Spleen (tissue), 11 donors: ENCODE measurements at regions not wholly inside any gene's neighbourhood (a gene's known extent, or its start where the extent isn't known, plus 50 kb on each side); places are given as distances from the start of the nearest gene placed in this dataset.

Source experiments
- DNase-seq: peaks from one replicate; pipeline ENCODE4 v3.0.0-alpha.2; 2020
- H3K27ac ChIP-seq, 8 donors: fragments of 200-600 bp; sonication (generic) in 7 of 8; 1 replicate in 4 of 8; 2 replicates in 4 of 8; pipeline versions ENCODE4 v1.5.0 to v1.8.0; 2016 to 2021; ENCODE audit warnings: inconsistent platforms in 4 of 8, mild to moderate bottlenecking in 4 of 8, moderate library complexity in 1 of 8
- H3K27me3 ChIP-seq, 7 donors: fragments of 200-600 bp; sonication (generic) in 6 of 7; replicated peaks in 1 of 7; 1 replicate in 4 of 7; 2 replicates in 3 of 7; pipeline versions ENCODE4 v1.5.0 to v1.8.0; 2016 to 2021; ENCODE audit warnings: inconsistent platforms in 3 of 7, mild to moderate bottlenecking in 1 of 7
- H3K36me3 ChIP-seq, 6 donors: fragments of 200-600 bp; sonication (generic) in 5 of 6; 1 replicate in 4 of 6; 2 replicates in 2 of 6; pipeline versions ENCODE4 v1.5.0 to v1.8.0; 2016 to 2021; ENCODE audit warnings: inconsistent platforms in 2 of 6
- H3K4me1 ChIP-seq, 6 donors: fragments of 200-600 bp; sonication (generic) in 5 of 6; 1 replicate in 3 of 6; 2 replicates in 3 of 6; pipeline versions ENCODE4 v1.5.0 to v1.8.0; 2016 to 2021; ENCODE audit warnings: inconsistent platforms in 3 of 6
- H3K4me3 ChIP-seq, 8 donors: fragments of 200-600 bp; sonication (generic) in 7 of 8; 1 replicate in 4 of 8; 2 replicates in 4 of 8; pipeline versions ENCODE4 v1.5.0 to v1.8.0; 2016 to 2021; ENCODE audit warnings: inconsistent platforms in 4 of 8, mild to moderate bottlenecking in 4 of 8, moderate library complexity in 2 of 8
- H3K9me3 ChIP-seq, 8 donors: fragments of 200-600 bp; sonication (generic) in 7 of 8; 1 replicate in 4 of 8; 2 replicates in 4 of 8; pipeline versions ENCODE4 v1.5.0 to v1.8.0; 2016 to 2021; ENCODE audit warnings: inconsistent platforms in 4 of 8
- CTCF ChIP-seq, 11 experiments: fragments of 200-600 bp in 7 of 11; fragments of 450-650 bp in 4 of 11; sonication (generic) in 4 of 11; IDR thresholded peaks in 8 of 11; conservative IDR thresholded peaks in 3 of 11; 1 replicate in 7 of 11; 2 replicates in 4 of 11; pipeline versions ENCODE4 v1.4.0 to v1.8.0; 2016 to 2021; ENCODE audit warnings: antibody characterized with exemption in 11 of 11, inconsistent platforms in 4 of 11, mild to moderate bottlenecking in 1 of 11
- POLR2A ChIP-seq, 3 donors: fragments of 450-650 bp; IDR thresholded peaks; one replicate each; pipeline ENCODE4 v1.5.1; 2017; ENCODE audit warnings: antibody characterized with exemption in 3 of 3, mild to moderate bottlenecking in 1 of 3
- POLR2AphosphoS5 ChIP-seq, 3 donors: sonication (generic); formaldehyde crosslinking; IDR thresholded peaks; one replicate each; pipeline ENCODE4 v1.5.1; 2017; ENCODE audit warnings: antibody characterized with exemption in 3 of 3
- WGBS, 5 donors: extraction: QIAGEN DNeasy Blood & Tissue Kit in 3 of 5; methylation state at CpG; one replicate each; pipeline versions ENCODE4 v1.1.5 to v1.1.7; 2013 to 2018; 5-methylcytosine and 5-hydroxymethylcytosine counted together
- intact Hi-C: fragments of 100-400 bp; cut with DNase I; formaldehyde crosslinking; loops from one replicate; pipeline ENCODE4 v1.15.0; 2023; ENCODE audit warnings: low total_unique reads
- donor health status: healthy with polysubstance abuse.
- donor health status: DM: no; HTN: no; CAD: no; lungs with moderate emphysema.
- donor health status: DM: no; HTN: no; CAD: no.
- donor health status: Bipolar disorder and iron deficiency.
- donor health status: healthy.
- donor health status: DM: no; HTN: no; CAD: no.
- donor health status: DM: yes; HTN: yes; CAD: no.

GRCh38 chr2:129754421-129754820 is 225.0 kb upstream of the RAB6C start:
- Histone ChIP-seq H3K9me3 (peaks cover 0 to 7% (median 0%) of the 10 kb centered on the region in 8 donors), H3K36me3 (no peaks in the 10 kb centered on the region), H3K27me3 (peaks cover 0 to 4% (median 0%) of the 10 kb centered on the region in 7 donors), H3K27ac (no peak overlapping the region), H3K4me3 (no peak overlapping the region), H3K4me1 (peaks cover 0 to 12% (median 0%) of the 10 kb centered on the region in 6 donors)
- intact Hi-C loops = no loop called here
- DNase-seq = peak; percentile 54
- 84 to 97% (median 94%) methylated on average over 14 of the region's 14 CpGs for WGBS, 5 donors
- no peak for TF ChIP-seq CTCF (IDR thresholded peaks at IDR 0.05 in 8 of 11, conservative IDR thresholded peaks at IDR 0.05 in 3 of 11)
- no peak for TF ChIP-seq POLR2AphosphoS5 (IDR thresholded peaks at IDR 0.05)
- no peak for TF ChIP-seq POLR2A (IDR thresholded peaks at IDR 0.05)

GRCh38 chr2:129754831-129755230 is 224.6 kb upstream of the RAB6C start:
- Histone ChIP-seq H3K4me1 (peaks cover 0 to 12% (median 0%) of the 10 kb centered on the region in 6 donors), H3K4me3 (no peak overlapping the region), H3K27ac (no peak overlapping the region), H3K36me3 (no peaks in the 10 kb centered on the region), H3K9me3 (peaks cover 0 to 7% (median 0%) of the 10 kb centered on the region in 8 donors), H3K27me3 (peaks cover 0 to 4% (median 0%) of the 10 kb centered on the region in 7 donors)
- whole genome bisulfite sequencing, 5 donors = 81 to 94% (median 86%) methylated on average over 4 to 6 of the region's 6 CpGs
- no peak for TF ChIP-seq CTCF (IDR thresholded peaks at IDR 0.05 in 8 of 11, conservative IDR thresholded peaks at IDR 0.05 in 3 of 11)
- DNase-seq = peak; percentile 33
- intact Hi-C loops = no loop called here

- peaks cover 0 to 4% (median 0%) of the 10 kb centered on the region in 7 donors for H3K27me3 ChIP-seq
- H3K4me1 ChIP-seq = peaks cover 0 to 12% (median 0%) of the 10 kb centered on the region in 6 donors
- peak; percentile 41 for DNase-seq
- no peaks in the 10 kb centered on the region for H3K9me3 ChIP-seq
- H3K36me3 ChIP-seq = no peaks in the 10 kb centered on the region
- 88 to 92% (median 90%) methylated on average over 7 of the region's 7 CpGs for WGBS, 5 donors
- intact Hi-C loops = no loop called here
- H3K27ac ChIP-seq = no peak overlapping the region
- no peak for TF ChIP-seq CTCF (IDR thresholded peaks at IDR 0.05 in 8 of 11, conservative IDR thresholded peaks at IDR 0.05 in 3 of 11)
- TF ChIP-seq POLR2AphosphoS5 (IDR thresholded peaks at IDR 0.05) = no peak
- TF ChIP-seq POLR2A (IDR thresholded peaks at IDR 0.05) = no peak
- no peak overlapping the region for H3K4me3 ChIP-seq
These were observed 223.7 kb upstream of the RAB6C start for GRCh38 chr2:129755786-129756185.

GRCh38 chr2:129756276-129756675 is 223.2 kb upstream of the RAB6C start:
- intact Hi-C loops = no loop called here

More at GRCh38 chr2:129756276-129756675, 223.2 kb upstream of the RAB6C start:
- WGBS, 5 donors = 89 to 91% (median 91%) methylated on average over 7 of the region's 7 CpGs
- H3K9me3 ChIP-seq = no peaks in the 10 kb centered on the region
- DNase-seq = peak; percentile 61
- peaks cover 0 to 4% (median 0%) of the 10 kb centered on the region in 7 donors for H3K27me3 ChIP-seq
- no peaks in the 10 kb centered on the region for H3K36me3 ChIP-seq
- H3K27ac ChIP-seq = no peak overlapping the region
- peaks cover 0 to 12% (median 0%) of the 10 kb centered on the region in 6 donors for H3K4me1 ChIP-seq
- H3K4me3 ChIP-seq = no peak overlapping the region
- TF ChIP-seq CTCF (IDR thresholded peaks at IDR 0.05 in 8 of 11, conservative IDR thresholded peaks at IDR 0.05 in 3 of 11) = no peak
- no peak for TF ChIP-seq POLR2AphosphoS5 (IDR thresholded peaks at IDR 0.05)
- TF ChIP-seq POLR2A (IDR thresholded peaks at IDR 0.05) = no peak
